ENCODE measurements at regions not wholly inside any gene's neighbourhood (a gene's known extent, or its start where the extent isn't known, plus 50 kb on each side); places are given as distances from the start of the nearest gene placed in this dataset.
"Not testable (repeated sequence)": the region's sequence is repeated elsewhere in the genome, so short reads cannot be mapped to it uniquely, and the experiment has no call there.

DNA sequence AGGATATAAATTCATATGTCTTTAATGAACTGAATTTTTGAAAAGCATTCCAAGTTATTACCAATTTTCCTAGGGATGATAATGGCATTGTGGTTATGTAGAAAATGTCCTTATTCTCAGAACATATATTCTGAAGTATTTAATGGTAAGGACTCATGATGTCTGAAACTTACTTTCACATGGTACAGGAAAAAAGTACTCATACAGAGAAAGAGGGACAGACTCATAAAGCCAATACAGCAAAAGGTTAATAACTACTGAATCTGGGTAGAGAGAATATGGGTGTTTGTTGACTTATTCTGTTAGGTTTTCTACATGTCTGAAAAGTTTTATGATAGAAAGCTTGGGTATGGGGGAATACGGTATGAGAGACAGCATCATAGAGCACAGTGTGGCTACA, 84.3 kb upstream of the SERTAD2 start:
- intact Hi-C loops (cut with DNase I), result no loop called here
- no peak for DNase-seq (ENCODE audit: low spot score)

DNA sequence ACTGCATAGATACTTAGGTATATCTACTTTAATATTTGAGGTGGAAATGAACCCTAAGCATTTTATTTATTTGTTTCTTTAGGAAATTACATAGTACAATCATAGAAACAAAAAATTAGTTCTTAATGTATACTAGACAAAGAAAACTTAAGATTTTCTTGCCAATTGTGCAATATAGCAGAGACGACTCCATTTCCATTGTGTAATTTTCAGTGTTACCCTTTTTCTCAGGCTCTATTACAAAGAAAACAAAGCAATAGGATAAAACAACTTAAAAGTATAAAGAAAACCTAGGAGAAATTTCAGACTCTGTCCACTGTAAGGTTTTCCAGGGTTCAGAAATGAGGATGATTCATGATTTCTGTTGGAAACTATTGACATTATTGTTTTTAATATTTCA, 89.0 kb upstream of the SERTAD2 start:
- intact Hi-C loops (cut with DNase I), result no loop called here

DNA sequence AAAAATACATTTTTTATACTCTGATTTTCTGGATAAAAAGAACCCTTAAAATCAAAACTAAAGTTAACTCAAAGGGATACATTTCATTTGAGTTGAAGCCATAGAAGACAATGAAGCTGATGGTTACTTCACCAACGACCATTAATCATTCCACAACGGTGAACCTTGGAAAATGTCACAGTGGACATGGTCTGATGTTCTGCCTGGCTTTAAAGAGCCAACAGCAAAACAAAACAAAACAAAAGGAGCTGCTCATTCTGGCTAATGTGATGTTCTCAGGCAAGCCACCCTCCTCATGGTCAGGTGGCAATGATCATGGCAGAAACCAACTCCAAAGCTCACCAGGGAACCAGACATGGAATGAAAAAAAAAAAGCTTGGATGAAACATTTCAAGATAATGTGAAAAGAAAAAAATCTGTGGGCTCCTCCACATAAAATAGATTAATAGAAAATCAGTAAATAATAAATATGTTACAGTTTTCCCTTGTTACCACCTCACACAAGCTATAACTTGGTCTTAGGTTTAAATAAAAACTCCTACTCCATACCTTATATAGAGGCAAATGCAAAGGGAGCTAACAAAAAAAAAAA, 90.1 kb upstream of the SERTAD2 start:
- intact Hi-C loops (cut with DNase I), result no loop called here
- DNase-seq (ENCODE audit: low spot score), result no peak

More for the DNA sequence above, 89.0 kb upstream of the SERTAD2 start:
- no peak for DNase-seq (ENCODE audit: low spot score)

DNA sequence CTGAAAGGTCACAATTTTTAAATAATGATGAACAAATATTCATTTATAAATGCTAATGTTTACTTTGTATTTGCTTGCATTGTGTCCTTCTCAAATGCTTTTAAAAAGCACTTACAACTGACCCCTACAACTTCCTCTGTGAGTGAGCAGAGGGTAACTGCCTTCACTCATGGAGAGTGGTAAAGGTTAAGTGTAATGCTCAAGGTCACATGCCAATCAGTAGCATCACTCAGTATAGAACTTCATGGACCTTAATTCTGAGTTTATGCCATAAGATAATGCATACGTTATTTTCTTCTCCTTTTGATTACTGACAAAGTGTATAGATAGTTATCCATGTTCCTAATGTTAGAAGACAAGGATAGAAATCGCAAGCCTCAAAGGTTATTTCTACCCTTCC, 91.8 kb upstream of the SERTAD2 start:
- intact Hi-C loops (cut with DNase I), result no loop called here
- no peak for DNase-seq (ENCODE audit: low spot score)

DNA sequence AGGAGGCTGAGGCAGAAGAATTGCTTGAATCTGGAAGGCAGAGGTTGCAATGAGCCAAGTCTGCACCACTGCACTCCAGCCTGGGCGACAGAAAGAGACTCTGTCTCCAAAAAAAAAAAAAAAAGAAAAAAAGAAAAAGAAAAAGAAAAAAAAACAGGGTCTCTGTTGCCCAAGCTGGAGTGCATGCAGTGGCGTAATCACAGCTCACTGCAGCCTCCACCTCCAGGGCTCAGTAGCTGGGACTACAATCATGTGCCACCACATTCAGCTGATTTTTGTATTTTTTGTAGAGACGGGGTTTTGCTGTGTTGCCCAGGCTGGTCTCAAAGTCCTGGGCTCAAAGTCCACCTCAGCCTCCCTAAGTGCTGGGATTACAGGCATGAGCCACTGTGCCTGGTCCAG, 94.0 kb upstream of the SERTAD2 start:
- DNase-seq (ENCODE audit: low spot score); intact Hi-C loops (cut with DNase I): not testable (repeated sequence)

DNA sequence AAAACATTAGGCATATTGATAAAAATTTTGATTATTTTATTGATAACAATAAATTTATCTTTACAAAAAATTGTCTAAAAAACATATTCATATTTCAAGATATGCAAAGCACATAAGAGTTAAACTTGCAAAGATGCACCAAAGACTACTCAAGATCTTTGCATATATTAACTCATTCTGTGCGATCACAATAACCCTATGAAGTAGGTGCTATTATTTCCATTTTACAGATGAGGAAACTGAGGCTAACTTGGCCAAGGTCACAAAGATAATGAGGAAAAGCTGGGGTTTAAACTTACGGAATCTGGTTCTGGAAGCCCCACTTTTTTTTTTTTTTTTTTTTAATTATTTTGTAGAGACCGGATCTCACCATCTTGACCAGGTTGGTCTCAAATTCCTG, 94.4 kb upstream of the SERTAD2 start:
- intact Hi-C loops (cut with DNase I), result no loop called here
- DNase-seq (ENCODE audit: low spot score), result no peak

DNA sequence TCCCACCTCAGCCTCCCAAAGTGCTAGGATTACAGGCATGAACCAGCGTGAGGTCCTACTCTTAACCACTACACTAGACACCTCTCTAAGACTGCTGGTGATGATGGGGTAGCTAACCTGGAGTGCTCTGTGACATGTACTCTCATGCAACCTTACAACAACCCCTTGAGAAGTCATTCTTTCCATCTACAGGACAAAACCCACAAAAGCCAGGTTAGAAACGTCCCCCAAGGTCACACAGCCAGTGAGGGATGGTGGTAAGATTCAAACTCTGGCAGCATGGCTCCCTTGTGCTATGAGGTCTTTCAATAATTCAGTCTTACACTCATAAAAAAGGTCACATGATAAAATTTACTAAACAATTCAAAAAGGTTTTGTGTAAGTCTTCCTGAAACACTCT, 94.8 kb upstream of the SERTAD2 start:
- no peak for DNase-seq (ENCODE audit: low spot score)
- intact Hi-C loops (cut with DNase I), result no loop called here

DNA sequence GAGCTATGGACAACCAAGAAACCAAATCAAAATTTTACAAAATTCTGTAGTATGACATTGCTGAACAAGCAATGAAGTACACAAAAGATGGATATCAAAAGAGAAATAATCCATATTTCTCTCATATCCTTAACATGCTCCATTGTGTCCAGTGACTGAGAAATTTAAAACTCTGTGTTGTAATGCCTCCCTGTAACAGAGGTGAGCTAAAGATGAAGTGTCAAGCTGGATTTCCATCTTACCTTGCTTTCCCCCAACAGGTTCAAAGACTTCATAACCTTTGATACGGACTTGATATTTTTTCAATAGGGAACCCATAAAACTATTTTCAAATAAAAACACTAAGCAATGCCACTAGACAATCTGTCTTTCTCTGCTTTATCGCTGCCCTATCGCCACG, 95.7 kb upstream of the SERTAD2 start:
- no peak for DNase-seq (ENCODE audit: low spot score)
- intact Hi-C loops (cut with DNase I), result no loop called here

DNA sequence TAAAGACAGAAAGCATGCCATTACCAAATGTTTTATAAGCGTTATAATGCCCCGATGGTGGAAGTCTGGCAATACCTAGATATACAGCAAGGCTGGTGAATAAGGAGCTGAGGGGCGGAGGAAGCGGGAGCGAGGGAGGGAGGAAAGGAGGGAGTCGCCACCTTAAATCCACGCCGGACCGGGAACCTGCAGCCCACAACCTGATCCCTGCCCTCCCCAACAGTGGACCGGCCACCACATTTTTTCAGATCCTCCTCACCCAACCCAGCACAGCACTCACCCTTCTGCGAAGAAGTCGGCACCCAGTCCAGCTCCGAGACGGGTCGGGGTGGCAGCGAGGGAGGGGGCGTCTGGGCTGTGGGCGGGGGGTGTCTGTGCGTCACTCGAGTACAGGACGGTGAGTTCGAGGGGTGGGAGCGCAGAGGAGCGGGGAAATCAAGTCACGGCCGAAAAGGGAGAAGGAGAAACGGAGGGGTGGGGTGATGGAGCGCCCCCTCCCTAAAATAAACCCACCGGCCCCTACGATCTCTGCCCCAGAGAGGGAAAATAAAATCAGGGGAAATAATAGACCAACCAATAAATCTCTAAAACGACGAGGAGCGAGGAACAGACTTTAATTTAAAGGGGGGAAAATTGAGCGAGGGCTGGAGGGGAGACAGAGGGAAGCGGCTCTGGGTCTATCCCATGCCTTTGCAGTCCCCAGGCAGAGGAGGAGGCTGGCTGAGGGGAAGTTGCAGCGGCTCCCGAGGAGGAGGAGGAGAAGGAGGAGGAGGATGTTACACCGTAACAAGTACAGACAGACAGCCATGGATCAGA, 96.5 kb upstream of the SERTAD2 start:
- peak; percentile 79 for DNase-seq (ENCODE audit: low spot score)
- intact Hi-C loops (cut with DNase I), result loop anchor here (1.0 to 5.0 kb wide), 3 partner anchors 82 to 111 kb away; no protein-coding TSS in a partner anchor

DNA sequence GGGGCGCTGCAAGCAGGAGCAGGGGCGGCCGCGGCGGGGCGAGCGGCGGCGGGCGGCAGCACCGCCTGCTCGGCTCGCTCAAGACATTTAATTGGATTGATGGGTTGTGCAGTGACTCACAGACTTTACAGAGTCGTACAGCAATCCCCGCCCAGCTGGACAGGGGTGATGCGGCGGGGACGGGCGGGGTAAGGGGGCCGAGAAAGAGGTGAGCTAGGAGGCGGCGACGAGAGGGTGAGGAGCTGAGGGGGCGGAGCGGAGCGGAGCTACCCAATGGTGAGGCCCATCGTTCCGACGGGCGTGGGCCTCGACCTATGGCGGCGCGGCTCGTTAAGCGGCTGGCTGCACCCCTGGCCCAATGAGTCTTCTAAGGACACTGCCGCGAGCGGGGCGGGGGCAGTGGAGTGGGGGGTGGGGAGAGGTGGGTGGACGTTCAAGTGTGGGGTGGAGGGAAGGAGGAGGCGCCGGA, 97.1 kb upstream of the SERTAD2 start:
- DNase-seq (ENCODE audit: low spot score), result peak; percentile 100
- intact Hi-C loops (cut with DNase I), result loop anchor here (1.0 to 5.0 kb wide), 4 partner anchors 16 to 110 kb away; no protein-coding TSS in a partner anchor

DNA sequence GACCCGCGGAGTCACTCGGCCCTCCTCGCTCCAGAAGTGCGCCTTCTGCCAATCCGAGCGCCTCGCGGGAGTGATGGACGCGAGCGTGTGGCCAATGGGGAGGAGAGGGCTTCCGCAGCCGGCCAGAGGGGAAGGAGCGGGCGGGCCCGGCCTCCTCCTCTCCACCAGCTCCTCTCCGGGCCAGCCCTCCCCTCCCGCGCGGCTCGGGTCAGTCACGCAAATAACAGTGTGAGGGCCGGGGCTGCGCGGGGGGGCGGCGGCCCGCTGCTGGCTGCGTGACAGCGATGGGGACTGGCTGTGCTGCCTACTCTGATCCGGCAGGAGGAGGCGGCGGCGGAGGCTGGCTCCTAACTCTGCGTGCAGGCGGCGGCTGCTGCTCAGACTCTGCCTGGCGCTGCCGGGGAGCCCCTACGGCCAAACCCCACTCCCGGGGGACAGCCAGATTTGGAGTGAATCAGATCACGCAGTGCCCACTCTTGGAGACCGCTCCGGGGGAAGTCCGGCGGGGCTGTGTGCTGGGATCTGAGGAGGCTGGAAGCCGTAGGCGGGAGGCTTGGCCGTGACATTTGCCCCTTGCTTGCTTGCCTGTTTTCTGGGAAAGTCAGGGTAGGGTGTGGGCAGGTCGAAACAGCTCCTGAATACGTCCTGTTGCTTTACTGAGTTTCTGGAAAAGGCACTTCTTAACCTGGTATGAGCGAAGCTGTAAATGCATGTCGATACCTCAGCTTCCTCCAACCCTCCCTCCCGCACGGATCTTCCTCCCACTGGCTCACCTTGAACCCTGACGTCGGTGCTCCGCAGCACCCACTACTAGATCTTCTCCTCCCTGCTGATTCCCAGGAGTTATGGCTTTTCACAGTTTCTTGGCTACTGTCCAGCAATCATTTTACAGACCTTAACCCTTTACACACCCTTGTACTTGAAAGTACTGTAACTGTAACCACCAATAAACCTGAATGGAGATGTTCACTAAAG, 97.9 kb upstream of the SERTAD2 start:
- intact Hi-C loops (cut with DNase I), result loop anchor here (1.0 to 5.0 kb wide), 3 partner anchors 16 to 109 kb away; no protein-coding TSS in a partner anchor

DNA sequence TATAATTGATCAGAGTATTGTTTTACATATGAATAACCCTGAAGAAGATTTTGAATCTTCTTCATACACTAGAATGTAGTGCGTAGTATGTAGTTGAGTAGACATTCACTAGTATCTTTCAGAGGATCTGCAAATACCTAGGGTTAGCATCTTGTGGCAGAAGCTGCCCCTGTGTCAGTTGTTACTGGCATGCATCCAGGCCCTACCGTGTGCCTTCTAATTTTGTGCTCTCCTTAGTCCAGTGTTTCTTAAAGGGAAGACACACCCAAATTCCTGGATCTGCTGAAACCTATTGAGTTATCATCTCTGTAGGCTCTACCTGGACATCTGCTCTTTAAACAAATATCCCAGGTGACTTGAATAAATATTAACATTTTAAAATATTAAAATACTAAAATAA, 99.7 kb upstream of the SERTAD2 start:
- DNase-seq (ENCODE audit: low spot score), result no peak
- intact Hi-C loops (cut with DNase I), result loop anchor here (5.0 kb wide), 1 partner anchor 79 kb away; no protein-coding TSS in a partner anchor

More for the DNA sequence above, 97.9 kb upstream of the SERTAD2 start:
- no peak for DNase-seq (ENCODE audit: low spot score)

DNA sequence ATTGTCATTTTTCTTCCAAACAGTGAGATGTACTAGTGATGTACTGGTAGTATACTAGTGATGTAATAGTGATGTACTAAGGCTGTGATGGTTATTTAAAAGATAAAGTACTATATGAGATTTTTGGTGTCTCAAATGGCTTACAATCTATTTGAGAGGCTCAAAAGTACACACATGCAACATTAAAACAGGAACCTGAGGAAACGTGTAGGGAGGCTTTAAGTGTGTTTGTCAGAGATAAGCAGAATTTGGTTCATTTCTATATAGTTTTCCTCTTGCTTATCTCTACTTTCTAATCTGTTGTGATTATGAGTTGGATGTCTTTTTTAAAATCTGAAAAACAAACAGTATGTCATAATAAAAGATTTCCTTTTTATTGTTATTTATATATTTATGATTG, 100.9 kb upstream of the SERTAD2 start:
- intact Hi-C loops (cut with DNase I), result loop anchor here (5.0 kb wide), 1 partner anchor 78 kb away; no protein-coding TSS in a partner anchor

DNA sequence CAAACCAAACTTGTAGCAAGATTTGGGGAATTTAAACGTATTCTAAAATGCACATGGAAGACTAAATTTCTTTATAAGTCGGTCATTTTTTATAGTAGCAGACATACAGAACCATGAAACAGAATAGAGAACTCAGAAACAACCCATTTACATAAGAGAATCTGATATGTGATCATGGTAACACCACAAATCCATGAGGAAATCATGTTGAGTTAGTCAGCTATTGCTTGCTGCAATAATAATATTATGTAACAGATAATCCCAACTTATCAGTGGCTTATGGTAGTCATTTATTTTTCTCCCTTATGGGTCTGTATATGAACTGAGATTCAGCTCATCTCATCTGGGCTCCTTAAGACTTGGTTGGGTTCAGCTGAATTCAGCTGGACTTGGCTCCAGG, 103.4 kb upstream of the SERTAD2 start:
- intact Hi-C loops (cut with DNase I), result no loop called here

More for the DNA sequence above, 100.9 kb upstream of the SERTAD2 start:
- DNase-seq (ENCODE audit: low spot score), result no peak

DNA sequence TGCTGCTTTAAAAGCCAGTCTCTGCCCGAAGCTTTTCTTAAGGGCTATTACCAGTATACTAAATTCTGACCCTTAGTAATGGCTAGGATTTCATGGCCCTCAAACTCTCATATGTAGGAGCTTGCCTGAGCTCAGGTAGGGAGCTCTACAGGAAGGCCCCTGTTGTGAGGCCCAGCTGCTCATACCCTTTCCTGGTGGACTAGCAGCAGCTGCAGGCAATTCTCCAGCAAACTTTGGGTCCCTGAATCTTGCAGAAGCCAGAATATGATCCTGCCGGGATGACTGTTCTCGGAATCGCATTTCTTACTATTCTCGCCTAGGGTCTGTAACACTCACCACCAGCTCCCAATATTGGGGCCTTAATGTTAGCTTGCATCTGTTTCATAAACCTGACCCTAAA, 106.4 kb upstream of the SERTAD2 start:
- DNase-seq (ENCODE audit: low spot score), result no peak
- intact Hi-C loops (cut with DNase I), result loop anchor here (10.0 kb wide), 1 partner anchor 235 kb away; the partner anchor contains the start of gene AFTPH

More for the DNA sequence above, 103.4 kb upstream of the SERTAD2 start:
- no peak for DNase-seq (ENCODE audit: low spot score)

DNA sequence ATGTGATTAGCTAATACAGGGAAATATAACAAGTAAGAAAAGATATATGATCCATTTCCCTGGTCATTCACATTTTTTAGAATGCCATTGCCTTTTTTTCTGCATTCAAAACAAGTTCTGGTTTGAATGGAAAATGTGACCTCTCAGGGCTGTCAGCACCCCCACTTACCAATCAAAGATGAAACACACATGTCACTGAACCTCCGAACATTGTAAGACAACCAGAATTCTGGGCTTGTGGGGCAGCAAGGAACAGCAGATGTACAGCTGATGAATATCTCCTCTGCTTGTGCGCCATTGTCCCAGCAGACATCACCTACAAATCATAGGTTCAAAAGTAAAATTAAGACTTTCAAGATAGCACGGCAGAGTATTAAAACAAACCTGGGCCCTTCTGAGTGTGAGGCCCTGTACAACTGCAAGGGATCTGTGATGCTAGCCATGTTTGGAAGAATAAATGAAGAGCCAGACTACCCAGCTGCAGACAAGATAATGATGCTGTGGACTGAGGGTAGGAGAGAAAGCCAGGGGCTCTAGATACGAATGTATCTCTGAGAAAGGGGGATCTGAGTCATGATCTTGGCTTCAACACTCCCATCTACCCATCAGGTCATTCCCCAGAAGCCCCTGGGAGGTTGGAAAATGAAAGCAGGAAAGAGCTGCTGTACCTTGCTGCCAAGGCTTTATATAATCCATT, 108.7 kb upstream of the SERTAD2 start:
- intact Hi-C loops (cut with DNase I), result loop anchor here (10.0 kb wide), 1 partner anchor 238 kb away; the partner anchor contains the start of gene AFTPH

DNA sequence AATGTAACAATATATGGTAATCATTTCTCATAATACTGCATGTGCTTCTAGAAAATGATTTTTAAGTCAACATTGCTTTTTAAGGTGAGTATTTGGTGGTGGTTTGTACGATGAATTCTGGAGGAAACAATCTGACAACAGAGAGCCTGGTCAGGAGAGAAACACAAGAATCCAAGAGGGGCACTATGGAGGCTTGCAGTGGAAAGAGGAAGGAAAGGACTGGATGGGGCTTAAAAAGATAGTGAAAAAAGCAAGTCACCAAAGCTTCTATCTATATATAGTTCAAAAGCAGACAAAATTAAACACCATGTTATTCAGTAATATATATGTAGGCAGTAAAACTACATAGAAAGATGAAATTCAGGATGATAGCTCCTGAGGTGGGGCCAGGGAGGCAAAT, 109.4 kb upstream of the SERTAD2 start:
- DNase-seq (ENCODE audit: low spot score), result no peak
- intact Hi-C loops (cut with DNase I), result loop anchor here (10.0 kb wide), 1 partner anchor 238 kb away; the partner anchor contains the start of gene AFTPH

More for the DNA sequence above, 108.7 kb upstream of the SERTAD2 start:
- DNase-seq (ENCODE audit: low spot score), result no peak

DNA sequence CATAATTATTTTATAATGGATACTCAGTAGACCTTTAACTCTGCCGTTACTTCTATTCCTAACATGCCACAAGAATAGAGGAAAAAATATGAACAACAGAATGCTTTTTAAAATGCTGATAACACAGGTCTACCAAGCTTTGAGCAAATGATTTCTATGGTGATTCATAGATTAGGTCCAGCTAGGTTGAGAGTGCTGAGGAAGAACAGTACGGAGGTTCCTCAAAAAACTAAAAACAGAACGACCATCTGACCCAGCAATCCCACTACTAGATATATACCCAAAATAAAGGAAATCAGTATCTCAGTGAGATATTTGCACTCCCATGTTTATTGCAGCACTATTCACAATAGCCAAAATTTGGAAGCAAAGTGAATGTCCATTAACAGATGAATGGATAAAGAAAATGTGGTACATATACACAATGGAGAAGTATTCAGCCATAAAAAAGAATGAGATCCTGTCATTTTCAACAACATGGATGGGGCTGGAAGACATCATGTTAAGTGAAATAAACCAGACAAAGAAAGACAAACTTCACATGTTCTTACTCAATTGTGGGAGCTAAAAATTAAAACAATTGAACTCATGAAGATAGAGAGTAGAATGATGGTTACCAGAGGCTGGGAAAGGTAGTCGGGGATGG, 111.6 kb upstream of the SERTAD2 start:
- intact Hi-C loops (cut with DNase I), result loop anchor here (10.0 kb wide), 1 partner anchor 240 kb away; the partner anchor contains the start of gene AFTPH
- no peak for DNase-seq (ENCODE audit: low spot score)

Data from cardiac septum (tissue), 1 donor.